ENCODE measurements at regions not wholly inside any gene's neighbourhood (a gene's known extent, or its start where the extent isn't known, plus 50 kb on each side); places are given as distances from the start of the nearest gene placed in this dataset.

DNA sequence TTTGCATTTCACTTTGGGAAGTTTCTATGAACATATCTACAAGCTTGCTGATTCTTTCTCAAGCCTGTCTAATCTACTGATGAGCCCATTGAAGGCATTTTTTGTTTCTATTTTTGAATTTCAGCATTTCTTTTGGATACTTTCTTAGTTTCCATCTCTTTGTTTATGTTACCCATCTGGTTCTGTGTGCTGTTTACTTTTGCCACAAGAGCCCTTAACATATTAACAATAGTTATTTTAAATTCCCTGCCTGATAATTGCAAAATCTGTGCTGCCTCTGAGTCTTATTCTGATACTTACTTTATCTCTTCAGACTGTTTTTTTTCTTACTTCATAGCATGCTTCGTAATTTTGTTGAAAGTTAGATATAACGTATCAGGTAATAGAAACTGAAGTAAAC, 75.8 kb upstream of the ZRANB2 start:
- Histone ChIP-seq H3K9ac (ENCODE audit: insufficient read depth in 1 of 2, low read depth in 2 of 2, low read length in 2 of 2) (no peak overlapping the region), H4K20me1 (replicated peaks; ENCODE audit: control insufficient read depth, insufficient read depth, low read length) (no peaks in the 10 kb centered on the region), H3K9me1 (ENCODE audit: control insufficient read depth, insufficient read depth, low read length) (no peaks in the 10 kb centered on the region), H3K27me3 (ENCODE audit: control insufficient read depth in 2 of 2, insufficient read depth in 2 of 2, low read length in 2 of 2) (no peaks in the 10 kb centered on the region), H3K27ac (ENCODE audit: extremely low read depth, low read depth, low read length) (no peak overlapping the region), H3K4me1 (replicated peaks in 1 of 2; ENCODE audit: control insufficient read depth in 2 of 2, insufficient read depth in 2 of 2, low read length in 2 of 2) (no peaks in the 10 kb centered on the region), H3K79me2 (ENCODE audit: control insufficient read depth, insufficient read depth, low read length) (no peaks in the 10 kb centered on the region), H3K36me3 (ENCODE audit: control insufficient read depth, insufficient read depth, low read length) (no peaks in the 10 kb centered on the region), H3K4me3 (no peak overlapping the region), H3K4me2 (ENCODE audit: insufficient read depth, low read length) (no peak overlapping the region), H2AFZ (ENCODE audit: low read depth, low read length) (no peak overlapping the region), H3K9me3 (replicated peaks; ENCODE audit: control insufficient read depth, insufficient read depth, low read depth, low read length) (no peaks in the 10 kb centered on the region)
- no TSS peak for BruUV-seq (replicated peaks)
- no peak for DNase-seq (ENCODE audit: extremely low read depth in 1 of 4, low spot score in 3 of 4)
- FAIRE-seq, result no peak
- in situ Hi-C loops (cut with MboI), result no loop called here
- 0% methylated on average over 2 of the region's 2 CpGs for WGBS (ENCODE audit: insufficient coverage, low coverage, missing lambda C conversion rate)
- TF ChIP-seq ZNF561 (CRISPR knock-in tag; conservative IDR thresholded peaks at IDR 0.05), result no peak
- no peak for TF ChIP-seq ZNF764 (CRISPR knock-in tag; IDR thresholded peaks at IDR 0.05; ENCODE audit: low read depth)
- no peak for TF ChIP-seq NCOA2 (IDR thresholded peaks at IDR 0.05; ENCODE audit: partially characterized antibody in 2 of 2)
- TF ChIP-seq, protein P1, sequence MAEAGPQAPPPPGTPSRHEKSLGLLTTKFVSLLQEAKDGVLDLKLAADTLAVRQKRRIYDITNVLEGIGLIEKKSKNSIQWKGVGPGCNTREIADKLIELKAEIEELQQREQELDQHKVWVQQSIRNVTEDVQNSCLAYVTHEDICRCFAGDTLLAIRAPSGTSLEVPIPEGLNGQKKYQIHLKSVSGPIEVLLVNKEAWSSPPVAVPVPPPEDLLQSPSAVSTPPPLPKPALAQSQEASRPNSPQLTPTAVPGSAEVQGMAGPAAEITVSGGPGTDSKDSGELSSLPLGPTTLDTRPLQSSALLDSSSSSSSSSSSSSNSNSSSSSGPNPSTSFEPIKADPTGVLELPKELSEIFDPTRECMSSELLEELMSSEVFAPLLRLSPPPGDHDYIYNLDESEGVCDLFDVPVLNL (CRISPR knock-in tag; IDR thresholded peaks at IDR 0.05; ENCODE audit: low read depth), result no peak
- POLR2A ChIA-PET, result no interaction called here
- intact Hi-C loops (cut with micrococcal nuclease), result no loop called here
- CTCF ChIA-PET (ENCODE audit: low intra/inter-chr PET ratio), result interaction anchor here (0.6 kb wide), 1 partner anchor 745 kb away, joined by 3 read pairs; no protein-coding TSS in a partner anchor
- ATAC-seq, result no peak

DNA sequence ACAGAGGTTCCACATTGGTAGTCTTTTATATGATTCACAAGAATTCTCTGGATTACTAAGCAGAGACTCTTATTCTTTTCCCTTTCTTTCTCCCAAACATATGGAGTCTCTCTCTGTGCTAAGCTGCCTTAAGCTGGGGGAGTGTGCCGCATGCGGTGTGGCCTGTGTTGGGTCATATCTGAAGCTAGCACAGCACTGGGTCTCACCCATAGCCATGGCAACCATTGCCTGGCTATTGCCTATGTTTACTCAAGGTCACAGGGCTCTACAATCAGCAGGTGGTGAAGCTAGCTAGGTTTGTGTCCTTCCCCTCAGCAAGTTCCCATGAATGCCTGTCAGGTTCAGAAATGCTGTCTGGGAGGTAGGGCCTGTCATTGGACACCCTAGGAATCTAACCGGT, 73.6 kb upstream of the ZRANB2 start:
- no peaks in the 10 kb centered on the region for H3K27me3 ChIP-seq (ENCODE audit: control insufficient read depth in 2 of 2, insufficient read depth in 2 of 2, low read length in 2 of 2)
- ATAC-seq (no peak), DNase-seq (ENCODE audit: extremely low read depth in 1 of 4, low spot score in 3 of 4) (no peak), FAIRE-seq (no peak)
- H3K36me3 ChIP-seq (ENCODE audit: control insufficient read depth, insufficient read depth, low read length), result no peaks in the 10 kb centered on the region
- BruUV-seq (replicated peaks), result no TSS peak
- H3K79me2 ChIP-seq (ENCODE audit: control insufficient read depth, insufficient read depth, low read length), result no peaks in the 10 kb centered on the region
- H3K9me3 ChIP-seq (replicated peaks; ENCODE audit: control insufficient read depth, insufficient read depth, low read depth, low read length), result no peaks in the 10 kb centered on the region
- in situ Hi-C loops (cut with MboI), result no loop called here
- intact Hi-C loops (cut with micrococcal nuclease), result no loop called here
- H3K4me1 ChIP-seq (replicated peaks in 1 of 2; ENCODE audit: control insufficient read depth in 2 of 2, insufficient read depth in 2 of 2, low read length in 2 of 2), result no peaks in the 10 kb centered on the region
- no peaks in the 10 kb centered on the region for H4K20me1 ChIP-seq (replicated peaks; ENCODE audit: control insufficient read depth, insufficient read depth, low read length)
- no peak overlapping the region for H3K9ac ChIP-seq (ENCODE audit: insufficient read depth in 1 of 2, low read depth in 2 of 2, low read length in 2 of 2)
- no peak overlapping the region for H3K4me3 ChIP-seq
- H3K9me1 ChIP-seq (ENCODE audit: control insufficient read depth, insufficient read depth, low read length), result no peaks in the 10 kb centered on the region
- ChIA-PET POLR2A (no interaction called here), CTCF (ENCODE audit: low intra/inter-chr PET ratio) (no interaction called here)
- WGBS (ENCODE audit: insufficient coverage, low coverage, missing lambda C conversion rate), result 0% methylated on average over 3 of the region's 3 CpGs
- H3K27ac ChIP-seq (ENCODE audit: extremely low read depth, low read depth, low read length), result no peak overlapping the region
- H3K4me2 ChIP-seq (ENCODE audit: insufficient read depth, low read length), result no peak overlapping the region
- H2AFZ ChIP-seq (ENCODE audit: low read depth, low read length), result no peak overlapping the region
- TF ChIP-seq IRF2 (CRISPR knock-in tag; IDR thresholded peaks at IDR 0.05), result no peak
- TF ChIP-seq HNRNPLL (IDR thresholded peaks at IDR 0.05; ENCODE audit: low read depth, low read length, poor library complexity, severe bottlenecking), result no peak
- TF ChIP-seq, protein P2, sequence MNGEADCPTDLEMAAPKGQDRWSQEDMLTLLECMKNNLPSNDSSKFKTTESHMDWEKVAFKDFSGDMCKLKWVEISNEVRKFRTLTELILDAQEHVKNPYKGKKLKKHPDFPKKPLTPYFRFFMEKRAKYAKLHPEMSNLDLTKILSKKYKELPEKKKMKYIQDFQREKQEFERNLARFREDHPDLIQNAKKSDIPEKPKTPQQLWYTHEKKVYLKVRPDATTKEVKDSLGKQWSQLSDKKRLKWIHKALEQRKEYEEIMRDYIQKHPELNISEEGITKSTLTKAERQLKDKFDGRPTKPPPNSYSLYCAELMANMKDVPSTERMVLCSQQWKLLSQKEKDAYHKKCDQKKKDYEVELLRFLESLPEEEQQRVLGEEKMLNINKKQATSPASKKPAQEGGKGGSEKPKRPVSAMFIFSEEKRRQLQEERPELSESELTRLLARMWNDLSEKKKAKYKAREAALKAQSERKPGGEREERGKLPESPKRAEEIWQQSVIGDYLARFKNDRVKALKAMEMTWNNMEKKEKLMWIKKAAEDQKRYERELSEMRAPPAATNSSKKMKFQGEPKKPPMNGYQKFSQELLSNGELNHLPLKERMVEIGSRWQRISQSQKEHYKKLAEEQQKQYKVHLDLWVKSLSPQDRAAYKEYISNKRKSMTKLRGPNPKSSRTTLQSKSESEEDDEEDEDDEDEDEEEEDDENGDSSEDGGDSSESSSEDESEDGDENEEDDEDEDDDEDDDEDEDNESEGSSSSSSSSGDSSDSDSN (IDR thresholded peaks at IDR 0.05; ENCODE audit: borderline replicate concordance in 1 of 2, low read depth in 2 of 2, low read length in 2 of 2), result no peak
- TF ChIP-seq GATAD2A (IDR thresholded peaks at IDR 0.05), result no peak
- TF ChIP-seq KHSRP (IDR thresholded peaks at IDR 0.05), result no peak
- TF ChIP-seq, protein P3, sequence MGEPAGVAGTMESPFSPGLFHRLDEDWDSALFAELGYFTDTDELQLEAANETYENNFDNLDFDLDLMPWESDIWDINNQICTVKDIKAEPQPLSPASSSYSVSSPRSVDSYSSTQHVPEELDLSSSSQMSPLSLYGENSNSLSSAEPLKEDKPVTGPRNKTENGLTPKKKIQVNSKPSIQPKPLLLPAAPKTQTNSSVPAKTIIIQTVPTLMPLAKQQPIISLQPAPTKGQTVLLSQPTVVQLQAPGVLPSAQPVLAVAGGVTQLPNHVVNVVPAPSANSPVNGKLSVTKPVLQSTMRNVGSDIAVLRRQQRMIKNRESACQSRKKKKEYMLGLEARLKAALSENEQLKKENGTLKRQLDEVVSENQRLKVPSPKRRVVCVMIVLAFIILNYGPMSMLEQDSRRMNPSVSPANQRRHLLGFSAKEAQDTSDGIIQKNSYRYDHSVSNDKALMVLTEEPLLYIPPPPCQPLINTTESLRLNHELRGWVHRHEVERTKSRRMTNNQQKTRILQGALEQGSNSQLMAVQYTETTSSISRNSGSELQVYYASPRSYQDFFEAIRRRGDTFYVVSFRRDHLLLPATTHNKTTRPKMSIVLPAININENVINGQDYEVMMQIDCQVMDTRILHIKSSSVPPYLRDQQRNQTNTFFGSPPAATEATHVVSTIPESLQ (CRISPR knock-in tag; IDR thresholded peaks at IDR 0.05), result no peak
